Vagina (tissue), 2 donors: ENCODE measurements at regions not wholly inside any gene's neighbourhood (a gene's known extent, or its start where the extent isn't known, plus 50 kb on each side); places are given as distances from the start of the nearest gene placed in this dataset.

ENCODE experiments used
- DNase-seq, 2 donors: peaks; one replicate each; pipeline ENCODE4 v3.0.0-alpha.2; 2017; ENCODE audit errors: extremely low spot score in 2 of 2
- H3K27ac ChIP-seq: fragments of 200-600 bp; sonication (generic); one replicate; pipeline ENCODE4 v1.5.1; 2019
- H3K27me3 ChIP-seq: fragments of 200-600 bp; sonication (generic); one replicate; pipeline ENCODE4 v1.5.1; 2019
- H3K36me3 ChIP-seq, 2 donors: fragments of 200-600 bp; sonication (generic); one replicate each; pipeline ENCODE4 v1.5.1; 2017 to 2019
- H3K4me1 ChIP-seq: fragments of 200-600 bp; sonication (generic); one replicate; pipeline ENCODE4 v1.5.1; 2019
- H3K4me3 ChIP-seq, 2 donors: fragments of 200-600 bp; sonication (generic); 1 replicate in 1 of 2; 2 replicates in 1 of 2; pipeline ENCODE4 v1.5.1; 2016 to 2019
- H3K9me3 ChIP-seq: fragments of 200-600 bp; sonication (generic); one replicate; pipeline ENCODE4 v1.5.1; 2019
- POLR2A ChIP-seq, 2 donors: fragments of 450-650 bp; IDR thresholded peaks; one replicate each; pipeline ENCODE4 v1.6.1; 2017; ENCODE audit warnings: antibody characterized with exemption in 2 of 2, mild to moderate bottlenecking in 2 of 2, moderate library complexity in 2 of 2
- POLR2AphosphoS5 ChIP-seq, 2 donors: sonication (generic); formaldehyde crosslinking; IDR thresholded peaks; one replicate each; pipeline ENCODE4 v1.9.0; 2017; ENCODE audit warnings: antibody characterized with exemption in 2 of 2, mild to moderate bottlenecking in 2 of 2, low read depth in 1 of 2; ENCODE audit not compliant: insufficient read depth in 1 of 2
- intact Hi-C: fragments of 100-400 bp; cut with DNase I; formaldehyde crosslinking; loops from one replicate; pipeline ENCODE4 v1.15.1; 2023
- TF ChIP-seq, protein P1 (sequence below), 3 experiments: fragments of 450-650 bp in 2 of 3; fragments of 200-600 bp in 1 of 3; sonication (generic) in 1 of 3; IDR thresholded peaks; one replicate each; pipeline ENCODE4 v1.5.1; 2017 to 2019; ENCODE audit warnings: antibody characterized with exemption in 3 of 3, mild to moderate bottlenecking in 2 of 3, moderate library complexity in 2 of 3

DNA sequence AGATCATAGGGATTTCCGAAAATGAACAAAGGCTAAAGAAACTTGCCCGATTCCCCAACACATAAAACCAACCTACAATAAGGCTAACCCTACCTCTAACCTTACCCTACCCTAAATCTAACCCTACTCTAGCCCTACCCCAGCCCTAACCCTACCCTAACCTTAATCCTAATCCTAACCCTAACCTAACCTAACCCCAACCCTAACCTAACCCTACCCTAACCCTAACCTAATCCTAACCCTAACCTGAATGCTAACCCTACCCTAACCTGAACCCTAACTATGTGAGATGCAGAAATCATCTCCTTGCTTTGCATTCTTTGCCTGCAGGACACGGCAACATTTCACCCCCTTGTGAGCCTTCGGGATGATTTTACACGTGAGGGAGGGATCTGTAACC is 67.6 kb upstream of the SOX1 start:
- intact Hi-C loops: no loop called here
- DNase-seq: no peak
- Histone ChIP-seq H3K9me3 (no peaks in the 10 kb centered on the region), H3K27me3 (no peaks in the 10 kb centered on the region), H3K36me3 (no peaks in the 10 kb centered on the region), H3K4me3 (no peak overlapping the region), H3K4me1 (no peaks in the 10 kb centered on the region), H3K27ac (no peak overlapping the region)
- TF ChIP-seq POLR2AphosphoS5 (IDR thresholded peaks at IDR 0.05; ENCODE audit: insufficient read depth in 1 of 2, low read depth in 1 of 2) (no peak), POLR2A (IDR thresholded peaks at IDR 0.05) (no peak)
- TF ChIP-seq, protein P1, sequence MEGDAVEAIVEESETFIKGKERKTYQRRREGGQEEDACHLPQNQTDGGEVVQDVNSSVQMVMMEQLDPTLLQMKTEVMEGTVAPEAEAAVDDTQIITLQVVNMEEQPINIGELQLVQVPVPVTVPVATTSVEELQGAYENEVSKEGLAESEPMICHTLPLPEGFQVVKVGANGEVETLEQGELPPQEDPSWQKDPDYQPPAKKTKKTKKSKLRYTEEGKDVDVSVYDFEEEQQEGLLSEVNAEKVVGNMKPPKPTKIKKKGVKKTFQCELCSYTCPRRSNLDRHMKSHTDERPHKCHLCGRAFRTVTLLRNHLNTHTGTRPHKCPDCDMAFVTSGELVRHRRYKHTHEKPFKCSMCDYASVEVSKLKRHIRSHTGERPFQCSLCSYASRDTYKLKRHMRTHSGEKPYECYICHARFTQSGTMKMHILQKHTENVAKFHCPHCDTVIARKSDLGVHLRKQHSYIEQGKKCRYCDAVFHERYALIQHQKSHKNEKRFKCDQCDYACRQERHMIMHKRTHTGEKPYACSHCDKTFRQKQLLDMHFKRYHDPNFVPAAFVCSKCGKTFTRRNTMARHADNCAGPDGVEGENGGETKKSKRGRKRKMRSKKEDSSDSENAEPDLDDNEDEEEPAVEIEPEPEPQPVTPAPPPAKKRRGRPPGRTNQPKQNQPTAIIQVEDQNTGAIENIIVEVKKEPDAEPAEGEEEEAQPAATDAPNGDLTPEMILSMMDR (IDR thresholded peaks at IDR 0.05): no peak

DNA sequence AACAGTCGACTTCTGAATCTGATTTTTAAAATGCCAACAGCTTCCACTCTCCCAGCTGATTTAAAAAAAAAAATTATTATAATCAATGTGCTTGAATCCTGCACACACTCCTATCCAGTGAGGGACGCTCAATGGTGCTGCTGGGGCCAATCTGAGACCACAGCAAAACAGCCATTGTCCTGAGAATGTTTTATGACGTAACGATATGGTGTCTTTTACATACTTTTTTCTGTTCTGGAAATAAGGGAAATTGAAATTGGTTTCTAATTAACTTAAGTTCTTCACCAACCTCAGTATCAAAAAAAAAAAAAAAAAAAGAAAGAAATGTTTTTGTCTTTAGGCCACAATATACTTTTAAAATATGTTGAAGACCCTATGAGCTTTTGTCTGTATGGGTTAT is 66.1 kb upstream of the SOX1 start:
- intact Hi-C loops: no loop called here
- Histone ChIP-seq H3K4me3 (no peak overlapping the region), H3K27ac (no peak overlapping the region), H3K9me3 (no peaks in the 10 kb centered on the region), H3K27me3 (no peaks in the 10 kb centered on the region), H3K4me1 (no peaks in the 10 kb centered on the region), H3K36me3 (no peaks in the 10 kb centered on the region)
- TF ChIP-seq, protein P1 (IDR thresholded peaks at IDR 0.05): no peak
- TF ChIP-seq POLR2A (IDR thresholded peaks at IDR 0.05) (no peak), POLR2AphosphoS5 (IDR thresholded peaks at IDR 0.05; ENCODE audit: insufficient read depth in 1 of 2, low read depth in 1 of 2) (no peak)
- peak in 1 of 2 donors; percentile 11 for DNase-seq

DNA sequence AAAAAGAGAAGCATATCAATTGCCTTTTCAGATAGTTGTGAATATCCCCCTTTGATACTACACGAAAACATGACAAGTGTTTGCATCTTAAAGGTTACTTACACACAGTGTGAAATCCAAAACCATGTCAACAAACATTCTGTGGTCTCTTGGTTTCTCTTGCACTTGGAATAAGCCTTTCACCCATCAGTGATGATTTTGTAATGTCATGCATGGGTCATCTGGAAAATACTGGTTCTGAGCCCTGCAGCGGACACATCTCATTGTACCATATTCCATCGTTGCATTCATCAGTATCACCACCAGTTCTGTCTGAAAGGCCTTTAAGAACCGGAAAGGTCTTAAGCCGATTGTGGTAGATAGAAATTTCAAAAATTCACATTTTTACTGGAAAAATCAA is 65.4 kb upstream of the SOX1 start:
- intact Hi-C loops: no loop called here
- Histone ChIP-seq H3K36me3 (no peaks in the 10 kb centered on the region), H3K9me3 (no peaks in the 10 kb centered on the region), H3K27ac (no peak overlapping the region), H3K27me3 (no peaks in the 10 kb centered on the region), H3K4me3 (no peak overlapping the region), H3K4me1 (no peaks in the 10 kb centered on the region)
- TF ChIP-seq, protein P1 (IDR thresholded peaks at IDR 0.05): no peak
- DNase-seq: peak in 1 of 2 donors; percentile 6

DNA sequence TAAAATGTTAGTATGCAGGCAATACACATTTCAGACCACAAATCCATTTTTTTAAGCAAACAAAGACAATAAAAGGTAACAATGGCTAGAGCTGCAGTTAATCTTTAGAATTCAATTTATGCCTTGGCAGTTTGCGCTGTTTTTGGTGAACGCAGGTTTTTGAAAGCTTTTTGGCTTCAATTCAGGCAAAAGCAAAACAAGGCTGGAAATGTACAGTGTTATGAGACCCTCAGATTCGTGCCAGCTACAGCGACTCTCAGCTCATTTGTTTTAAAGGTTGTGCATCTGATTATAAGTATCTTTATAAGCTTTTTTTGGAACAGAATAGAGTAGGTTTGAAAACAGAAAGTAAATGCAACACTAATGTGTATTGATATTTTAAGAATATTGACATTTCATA is 63.6 kb upstream of the SOX1 start:
- DNase-seq: peak in 1 of 2 donors; percentile 10
- Histone ChIP-seq H3K4me1 (no peaks in the 10 kb centered on the region), H3K9me3 (no peaks in the 10 kb centered on the region), H3K4me3 (no peak overlapping the region), H3K36me3 (no peaks in the 10 kb centered on the region), H3K27ac (no peak overlapping the region), H3K27me3 (no peaks in the 10 kb centered on the region)
- intact Hi-C loops: no loop called here
- TF ChIP-seq, protein P1 (IDR thresholded peaks at IDR 0.05): no peak
- TF ChIP-seq POLR2A (IDR thresholded peaks at IDR 0.05) (no peak), POLR2AphosphoS5 (IDR thresholded peaks at IDR 0.05; ENCODE audit: insufficient read depth in 1 of 2, low read depth in 1 of 2) (no peak)

DNA sequence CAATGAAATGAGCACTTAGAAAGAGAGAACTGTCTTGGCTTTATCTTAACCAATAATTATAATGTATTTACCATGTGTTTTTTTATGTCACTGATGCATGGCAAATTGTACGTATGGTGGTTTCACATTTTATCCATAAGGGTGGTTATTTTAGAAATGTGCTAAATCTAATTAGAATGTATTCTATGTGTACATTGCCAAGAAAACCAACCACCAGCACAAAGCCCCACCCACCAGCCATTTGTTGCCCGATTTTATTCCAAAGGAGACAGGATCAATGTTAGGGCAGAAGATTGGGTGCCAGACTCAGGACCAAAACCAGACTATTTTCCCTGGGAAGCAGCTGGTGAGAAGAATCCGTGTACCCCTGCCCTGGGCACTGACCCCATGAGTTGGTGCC is 63.0 kb upstream of the SOX1 start:
- TF ChIP-seq, protein P1 (IDR thresholded peaks at IDR 0.05): no peak
- TF ChIP-seq POLR2A (IDR thresholded peaks at IDR 0.05) (no peak), POLR2AphosphoS5 (IDR thresholded peaks at IDR 0.05; ENCODE audit: insufficient read depth in 1 of 2, low read depth in 1 of 2) (no peak)
- H3K4me1 ChIP-seq: no peaks in the 10 kb centered on the region
- no peak overlapping the region for H3K27ac ChIP-seq
- no peak overlapping the region for H3K4me3 ChIP-seq
- intact Hi-C loops: no loop called here
- no peaks in the 10 kb centered on the region for H3K9me3 ChIP-seq
- H3K36me3 ChIP-seq: no peaks in the 10 kb centered on the region
- peak in 1 of 2 donors; percentile 47 for DNase-seq
- H3K27me3 ChIP-seq: no peaks in the 10 kb centered on the region
